ENCODE measurements at regions not wholly inside any gene's neighbourhood (a gene's known extent, or its start where the extent isn't known, plus 50 kb on each side); places are given as distances from the start of the nearest gene placed in this dataset.

GRCh38 chr13:75932636-75933035, 296.5 kb downstream of the LMO7 start:
- H3K36me3 ChIP-seq (replicated peaks in 1 of 2; ENCODE audit: control insufficient read depth in 1 of 2, insufficient read depth in 2 of 2, low read length in 1 of 2) = no peaks in the 10 kb centered on the region
- H3K9me3 ChIP-seq = no peaks in the 10 kb centered on the region
- H3K27ac ChIP-seq (ENCODE audit: low read depth in 2 of 2, low read length in 1 of 2) = no peak overlapping the region
- no peaks in the 10 kb centered on the region for H3K9me2 ChIP-seq
- H3K4me1 ChIP-seq (ENCODE audit: control insufficient read depth in 1 of 2, insufficient read depth in 2 of 2, low read depth in 1 of 2, low read length in 1 of 2) = no peaks in the 10 kb centered on the region
- H3K9ac ChIP-seq = no peak overlapping the region
- WGBS (ENCODE audit: low lambda C conversion rate) = 5% methylated on average over 4 of the region's 4 CpGs
- H3K27me3 ChIP-seq (ENCODE audit: insufficient read depth) = no peaks in the 10 kb centered on the region
- POLR2A ChIA-PET = no interaction called here
- no peak for DNase-seq
- no peaks in the 10 kb centered on the region for H3F3A ChIP-seq (replicated peaks; ENCODE audit: insufficient read depth)
- CTCF ChIA-PET = interaction anchor here (0.8 to 1.0 kb wide), 2 partner anchors 55 to 57 kb away, joined by 3 read pairs; no protein-coding TSS in a partner anchor
- no peak overlapping the region for H2AFZ ChIP-seq (ENCODE audit: low read depth)
- TF ChIP-seq POLR2AphosphoS5 (IDR thresholded peaks at IDR 0.05; ENCODE audit: low read depth, low read length) (no peak), TCF12 (IDR thresholded peaks at IDR 0.05) (no peak), MAX (IDR thresholded peaks at IDR 0.05; ENCODE audit: low read depth) (no peak), GATA2 (CRISPR knock-in tag; IDR thresholded peaks at IDR 0.05) (no peak), PBX3 (IDR thresholded peaks at IDR 0.05) (no peak), MXI1 (IDR thresholded peaks at IDR 0.05; ENCODE audit: low read depth, low read length) (no peak), RFX5 (IDR thresholded peaks at IDR 0.05; ENCODE audit: low read length) (no peak), NRF1 (IDR thresholded peaks at IDR 0.05; ENCODE audit: low read depth, low read length) (no peak), ELF1 (IDR thresholded peaks at IDR 0.05) (no peak), RAD21 (IDR thresholded peaks at IDR 0.05; ENCODE audit: low read length) (no peak), RXRA (IDR thresholded peaks at IDR 0.05; ENCODE audit: borderline replicate concordance, low read depth) (no peak), GABPA (IDR thresholded peaks at IDR 0.05; ENCODE audit: low read depth) (no peak), CTCF (IDR thresholded peaks at IDR 0.05) (no peak), FOSL2 (IDR thresholded peaks at IDR 0.05; ENCODE audit: borderline replicate concordance, low read depth) (no peak), SMC3 (IDR thresholded peaks at IDR 0.05; ENCODE audit: low read depth, low read length) (no peak), EP300 (IDR thresholded peaks at IDR 0.05; ENCODE audit: borderline replicate concordance in 1 of 2, low read depth in 1 of 2, low read length in 1 of 2) (no peak), YY1 (IDR thresholded peaks at IDR 0.05; ENCODE audit: low read depth) (no peak), REST (IDR thresholded peaks at IDR 0.05; ENCODE audit: low read depth, low read length) (no peak)
- no peak overlapping the region for H3K4me3 ChIP-seq (ENCODE audit: low read depth in 2 of 2, low read length in 1 of 2)
- no peaks in the 10 kb centered on the region for H3K79me2 ChIP-seq (ENCODE audit: insufficient read depth)
- no peaks in the 10 kb centered on the region for H4K20me1 ChIP-seq (ENCODE audit: insufficient read depth)
- H3K4me2 ChIP-seq = no peak overlapping the region
